PC-9 (cell line): ENCODE measurements at regions not wholly inside any gene's neighbourhood (a gene's known extent, or its start where the extent isn't known, plus 50 kb on each side); places are given as distances from the start of the nearest gene placed in this dataset.

Source experiments
- EZH2 ChIP-seq: fragments of 200-600 bp; sonication (generic); IDR thresholded peaks from 2 replicates; pipeline ENCODE4 v1.8.0; 2017; ENCODE audit warnings: antibody characterized with exemption, low read depth
- TF ChIP-seq, protein P1 (sequence below): fragments of 200-600 bp; sonication (generic); conservative IDR thresholded peaks from 2 replicates; pipeline ENCODE4 v1.6.1; 2017; ENCODE audit warnings: mixed run types, antibody characterized with exemption, mild to moderate bottlenecking, moderate library complexity

GRCh38 chr6:144886682-144887081 is 601.5 kb downstream of the UTRN start:
- TF ChIP-seq, protein P1, sequence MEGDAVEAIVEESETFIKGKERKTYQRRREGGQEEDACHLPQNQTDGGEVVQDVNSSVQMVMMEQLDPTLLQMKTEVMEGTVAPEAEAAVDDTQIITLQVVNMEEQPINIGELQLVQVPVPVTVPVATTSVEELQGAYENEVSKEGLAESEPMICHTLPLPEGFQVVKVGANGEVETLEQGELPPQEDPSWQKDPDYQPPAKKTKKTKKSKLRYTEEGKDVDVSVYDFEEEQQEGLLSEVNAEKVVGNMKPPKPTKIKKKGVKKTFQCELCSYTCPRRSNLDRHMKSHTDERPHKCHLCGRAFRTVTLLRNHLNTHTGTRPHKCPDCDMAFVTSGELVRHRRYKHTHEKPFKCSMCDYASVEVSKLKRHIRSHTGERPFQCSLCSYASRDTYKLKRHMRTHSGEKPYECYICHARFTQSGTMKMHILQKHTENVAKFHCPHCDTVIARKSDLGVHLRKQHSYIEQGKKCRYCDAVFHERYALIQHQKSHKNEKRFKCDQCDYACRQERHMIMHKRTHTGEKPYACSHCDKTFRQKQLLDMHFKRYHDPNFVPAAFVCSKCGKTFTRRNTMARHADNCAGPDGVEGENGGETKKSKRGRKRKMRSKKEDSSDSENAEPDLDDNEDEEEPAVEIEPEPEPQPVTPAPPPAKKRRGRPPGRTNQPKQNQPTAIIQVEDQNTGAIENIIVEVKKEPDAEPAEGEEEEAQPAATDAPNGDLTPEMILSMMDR, result no peak
- TF ChIP-seq EZH2, result no peak
